ENCODE measurements at regions not wholly inside any gene's neighbourhood (a gene's known extent, or its start where the extent isn't known, plus 50 kb on each side); places are given as distances from the start of the nearest gene placed in this dataset.

GRCh38 chr7:88391247-88391646 lies 84.6 kb upstream of the STEAP4 start:
- no peak for ATAC-seq
- TF ChIP-seq ARNTL (CRISPR knock-in tag; IDR thresholded peaks at IDR 0.05; ENCODE audit: borderline replicate concordance, low read depth): no peak
- no peak for TF ChIP-seq RARB (CRISPR knock-in tag; IDR thresholded peaks at IDR 0.05)
- TF ChIP-seq TCF4 (CRISPR knock-in tag; IDR thresholded peaks at IDR 0.05; ENCODE audit: borderline replicate concordance): no peak
- no peak for TF ChIP-seq POU6F1 (CRISPR knock-in tag; IDR thresholded peaks at IDR 0.05; ENCODE audit: borderline replicate concordance, low read depth)
- TF ChIP-seq ZC3H10 (CRISPR knock-in tag; IDR thresholded peaks at IDR 0.05): no peak
- no peak for TF ChIP-seq CSRNP3 (CRISPR knock-in tag; IDR thresholded peaks at IDR 0.05)
- no peak for TF ChIP-seq TOX (CRISPR knock-in tag; IDR thresholded peaks at IDR 0.05; ENCODE audit: borderline replicate concordance)
- TF ChIP-seq BACH2 (CRISPR knock-in tag; IDR thresholded peaks at IDR 0.05; ENCODE audit: borderline replicate concordance): no peak
- TF ChIP-seq GLIS3 (CRISPR knock-in tag; IDR thresholded peaks at IDR 0.05): no peak
- TF ChIP-seq ZFP3 (CRISPR knock-in tag; IDR thresholded peaks at IDR 0.05): no peak
- no peak for TF ChIP-seq ZFP30 (CRISPR knock-in tag; IDR thresholded peaks at IDR 0.05)
- TF ChIP-seq ISL1 (CRISPR knock-in tag; IDR thresholded peaks at IDR 0.05): no peak
- TF ChIP-seq ZNF70 (CRISPR knock-in tag; IDR thresholded peaks at IDR 0.05): no peak
- TF ChIP-seq SNAI2 (CRISPR knock-in tag; IDR thresholded peaks at IDR 0.05): no peak
- TF ChIP-seq PATZ1 (CRISPR knock-in tag; IDR thresholded peaks at IDR 0.05; ENCODE audit: borderline replicate concordance): no peak

GRCh38 chr7:88387368-88387767 lies 80.7 kb upstream of the STEAP4 start:
- ATAC-seq: no peak

GRCh38 chr7:88386665-88387156 lies 80.0 kb upstream of the STEAP4 start:
- no peak for ATAC-seq
- TF ChIP-seq TCF4 (CRISPR knock-in tag; IDR thresholded peaks at IDR 0.05; ENCODE audit: borderline replicate concordance): no peak
- TF ChIP-seq PATZ1 (CRISPR knock-in tag; IDR thresholded peaks at IDR 0.05; ENCODE audit: borderline replicate concordance): no peak
- no peak for TF ChIP-seq SNAI2 (CRISPR knock-in tag; IDR thresholded peaks at IDR 0.05)
- no peak for TF ChIP-seq RARB (CRISPR knock-in tag; IDR thresholded peaks at IDR 0.05)
- no peak for TF ChIP-seq POU6F1 (CRISPR knock-in tag; IDR thresholded peaks at IDR 0.05; ENCODE audit: borderline replicate concordance, low read depth)
- no peak for TF ChIP-seq ARNTL (CRISPR knock-in tag; IDR thresholded peaks at IDR 0.05; ENCODE audit: borderline replicate concordance, low read depth)
- TF ChIP-seq PPARA (CRISPR knock-in tag; IDR thresholded peaks at IDR 0.05; ENCODE audit: borderline replicate concordance): no peak
- no peak for TF ChIP-seq ISL1 (CRISPR knock-in tag; IDR thresholded peaks at IDR 0.05)
- no peak for TF ChIP-seq GLIS3 (CRISPR knock-in tag; IDR thresholded peaks at IDR 0.05)
- TF ChIP-seq ZC3H10 (CRISPR knock-in tag; IDR thresholded peaks at IDR 0.05): no peak
- no peak for TF ChIP-seq CSRNP3 (CRISPR knock-in tag; IDR thresholded peaks at IDR 0.05)
- no peak for TF ChIP-seq CSDC2 (CRISPR knock-in tag; IDR thresholded peaks at IDR 0.05)
- no peak for TF ChIP-seq ZFP30 (CRISPR knock-in tag; IDR thresholded peaks at IDR 0.05)
- TF ChIP-seq ZFP3 (CRISPR knock-in tag; IDR thresholded peaks at IDR 0.05): no peak
- TF ChIP-seq TSHZ2 (CRISPR knock-in tag; IDR thresholded peaks at IDR 0.05): no peak
- no peak for TF ChIP-seq BACH2 (CRISPR knock-in tag; IDR thresholded peaks at IDR 0.05; ENCODE audit: borderline replicate concordance)
- no peak for TF ChIP-seq TOX (CRISPR knock-in tag; IDR thresholded peaks at IDR 0.05; ENCODE audit: borderline replicate concordance)

More at GRCh38 chr7:88387368-88387767, 80.7 kb upstream of the STEAP4 start:
- TF ChIP-seq ZNF565 (CRISPR knock-in tag; conservative IDR thresholded peaks at IDR 0.05; ENCODE audit: low read depth) (no peak), CSRNP3 (CRISPR knock-in tag; IDR thresholded peaks at IDR 0.05) (no peak), ISL1 (CRISPR knock-in tag; IDR thresholded peaks at IDR 0.05) (peak; percentile 51)

Measured in SK-N-SH treated with all-trans-retinoic acid at 6 μM for 48 hours (cell line).